IMR-90 (cell line): ENCODE measurements at regions not wholly inside any gene's neighbourhood (a gene's known extent, or its start where the extent isn't known, plus 50 kb on each side); places are given as distances from the start of the nearest gene placed in this dataset.

Experiments used
- ATAC-seq: fragments of 200-7000 bp; cut with Tn5 transposase; 2 replicates; pipeline ENCODE4 v1.9.1; 2020; ENCODE audit warnings: low read depth, mild to moderate bottlenecking, moderate library complexity
- BruUV-seq: library from RNA; stranded (reverse); fragments of 400-500 nt; replicated peaks from 2 replicates; lab custom pipeline; 2021; lab: Mats Ljungman, UMichigan
- CTCF ChIA-PET: fragments of 300-600 bp; formaldehyde crosslinking; extraction: SDS; loops from one replicate; lab custom pipeline; 2021; ENCODE audit warnings: antibody characterized with exemption; lab: Yijun Ruan, JAX
- POLR2A ChIA-PET: fragments of 300-600 bp; sonication (Branson Sonifier 250); formaldehyde crosslinking; loops from one replicate; lab custom pipeline; 2022; ENCODE audit warnings: antibody characterized with exemption; ENCODE audit not compliant: unreplicated experiment; lab: Charles Lee
- DNase-seq: peaks from one replicate; pipeline ENCODE4 v3.0.0; 2013
- H2AFZ ChIP-seq: replicated peaks from 2 replicates; pipeline ENCODE3; 2013; ENCODE audit warnings: low read length, mild to moderate bottlenecking; ENCODE audit not compliant: poor library complexity
- H2AK5ac ChIP-seq: 2 replicates; pipeline ENCODE4 v1.6.1; 2013; ENCODE audit warnings: low read depth, low read length, inconsistent platforms
- H2AK9ac ChIP-seq: replicated peaks from 2 replicates; pipeline ENCODE3; 2013; ENCODE audit warnings: mild to moderate bottlenecking, low read depth, low read length, moderate library complexity; ENCODE audit not compliant: poor library complexity
- H2BK120ac ChIP-seq: 2 replicates; pipeline ENCODE4 v1.6.1; 2013; ENCODE audit warnings: low read depth, low read length, inconsistent platforms
- H2BK15ac ChIP-seq: 3 replicates; pipeline ENCODE4 v1.6.1; 2013; ENCODE audit warnings: low read depth, low read length, inconsistent platforms
- H2BK20ac ChIP-seq: 2 replicates; pipeline ENCODE4 v1.6.1; 2013; ENCODE audit warnings: low read depth, mild to moderate bottlenecking, inconsistent platforms, low read length, moderate library complexity
- H2BK5ac ChIP-seq: 2 replicates; pipeline ENCODE4 v1.6.1; 2013; ENCODE audit warnings: mild to moderate bottlenecking, low read depth, low read length, inconsistent platforms; ENCODE audit not compliant: poor library complexity, severe bottlenecking
- H3K14ac ChIP-seq: replicated peaks from 2 replicates; pipeline ENCODE4 v1.6.1; 2013; ENCODE audit warnings: low read depth, low read length, inconsistent platforms
- H3K18ac ChIP-seq: 2 replicates; pipeline ENCODE4 v1.6.1; 2013; ENCODE audit warnings: low read depth, low read length, control low read depth
- H3K23ac ChIP-seq: 2 replicates; pipeline ENCODE4 v1.6.1; 2013; ENCODE audit warnings: low read depth, low read length, inconsistent platforms
- H3K27ac ChIP-seq: 2 replicates; pipeline ENCODE4 v1.5.1; 2013; ENCODE audit warnings: mild to moderate bottlenecking, control low read depth, low read length; ENCODE audit not compliant: insufficient read depth
- H3K27me3 ChIP-seq: 2 replicates; pipeline ENCODE4 v1.6.1; 2013; ENCODE audit warnings: low read length; ENCODE audit not compliant: control insufficient read depth, insufficient read depth
- H3K36me3 ChIP-seq: 2 replicates; pipeline ENCODE4 v1.6.1; 2013; ENCODE audit warnings: low read length, mixed read lengths; ENCODE audit not compliant: control insufficient read depth, insufficient read depth
- H3K4ac ChIP-seq: 2 replicates; pipeline ENCODE4 v1.6.1; 2013; ENCODE audit warnings: low read depth, low read length, inconsistent platforms
- H3K4me1 ChIP-seq: 2 replicates; pipeline ENCODE4 v1.6.1; 2013; ENCODE audit warnings: low read length, mixed read lengths; ENCODE audit not compliant: control insufficient read depth, insufficient read depth
- H3K4me2 ChIP-seq: 2 replicates; pipeline ENCODE4 v1.6.1; 2013; ENCODE audit warnings: low read depth, mild to moderate bottlenecking, control low read depth, low read length, moderate library complexity
- H3K4me3 ChIP-seq: 2 replicates; pipeline ENCODE4 v1.5.1; 2013; ENCODE audit warnings: low read depth, mild to moderate bottlenecking, control low read depth, low read length, moderate library complexity; ENCODE audit not compliant: insufficient read depth
- H3K56ac ChIP-seq: 2 replicates; pipeline ENCODE4 v1.6.1; 2013; ENCODE audit warnings: low read length, inconsistent platforms; ENCODE audit not compliant: insufficient read depth; ENCODE audit errors: extremely low read depth
- H3K79me1 ChIP-seq, 2 experiments: 2 replicates each; pipeline ENCODE4 v1.6.1; 2013; ENCODE audit warnings: low read length in 2 of 2, inconsistent platforms in 1 of 2, low read depth in 1 of 2
- H3K9ac ChIP-seq: 2 replicates; pipeline ENCODE4 v1.6.1; 2013; ENCODE audit warnings: low read depth, low read length, control low read depth
- H3K9me1 ChIP-seq: 2 replicates; pipeline ENCODE4 v1.6.1; 2013; ENCODE audit warnings: low read length, inconsistent platforms; ENCODE audit not compliant: insufficient read depth
- H3K9me3 ChIP-seq: 2 replicates; pipeline ENCODE4 v1.6.1; 2013; ENCODE audit warnings: low read length; ENCODE audit not compliant: control insufficient read depth, insufficient read depth
- H4K20me1 ChIP-seq: 2 replicates; pipeline ENCODE4 v1.6.1; 2013; ENCODE audit warnings: low read length, inconsistent platforms; ENCODE audit not compliant: insufficient read depth
- H4K5ac ChIP-seq: 2 replicates; pipeline ENCODE4 v1.6.1; 2013; ENCODE audit warnings: mild to moderate bottlenecking, low read depth, low read length, control low read depth
- H4K8ac ChIP-seq, 2 experiments: 2 replicates each; pipeline ENCODE4 v1.6.1; 2013; ENCODE audit warnings: low read depth in 2 of 2, low read length in 2 of 2, control low read depth in 1 of 2, inconsistent platforms in 1 of 2
- H4K91ac ChIP-seq: 2 replicates; pipeline ENCODE4 v1.6.1; 2013; ENCODE audit warnings: low read depth, low read length, inconsistent platforms; ENCODE audit not compliant: insufficient read depth
- CEBPB ChIP-seq: IDR thresholded peaks from 2 replicates; pipeline ENCODE4 v1.6.1; 2012; ENCODE audit warnings: low read depth, low read length, improper control_type of control experiment
- CHD1 ChIP-seq: IDR thresholded peaks from 2 replicates; pipeline ENCODE4 v1.6.1; 2012; ENCODE audit warnings: low read depth, low read length, improper control_type of control experiment
- ELK1 ChIP-seq: fragments of 150-350 bp; IDR thresholded peaks from 2 replicates; pipeline ENCODE4 v1.6.1; 2016; ENCODE audit warnings: low read depth, mild to moderate bottlenecking, low read length, moderate library complexity, borderline replicate concordance
- FOS ChIP-seq: fragments of 150-350 bp; IDR thresholded peaks from 2 replicates; pipeline ENCODE4 v1.6.1; 2016; ENCODE audit warnings: low read depth, low read length
- MAFK ChIP-seq: IDR thresholded peaks from 2 replicates; pipeline ENCODE4 v1.6.1; 2012; ENCODE audit warnings: low read depth, low read length, improper control_type of control experiment
- MAZ ChIP-seq: IDR thresholded peaks from 2 replicates; pipeline ENCODE4 v1.6.1; 2012; ENCODE audit warnings: low read depth, mild to moderate bottlenecking, low read length, improper control_type of control experiment, moderate library complexity, borderline replicate concordance
- MXI1 ChIP-seq: IDR thresholded peaks from 2 replicates; pipeline ENCODE4 v1.6.1; 2012; ENCODE audit warnings: low read depth, mild to moderate bottlenecking, low read length, moderate library complexity, borderline replicate concordance
- NFE2L2 ChIP-seq: fragments of 150-350 bp; IDR thresholded peaks from 2 replicates; pipeline ENCODE4 v1.6.1; 2016; ENCODE audit warnings: low read depth, mild to moderate bottlenecking, low read length
- POLR2A ChIP-seq: IDR thresholded peaks from 2 replicates; pipeline ENCODE4 v1.6.1; 2012; ENCODE audit warnings: mild to moderate bottlenecking, low read depth, low read length
- RAD21 ChIP-seq: IDR thresholded peaks from 2 replicates; pipeline ENCODE4 v1.6.1; 2012; ENCODE audit warnings: low read length, improper control_type of control experiment
- RCOR1 ChIP-seq: IDR thresholded peaks from 2 replicates; pipeline ENCODE4 v1.6.1; 2012; ENCODE audit warnings: mild to moderate bottlenecking, low read length, improper control_type of control experiment; ENCODE audit not compliant: insufficient replicate concordance
- RFX5 ChIP-seq: IDR thresholded peaks from 2 replicates; pipeline ENCODE4 v1.8.0; 2012; ENCODE audit warnings: low read depth, mild to moderate bottlenecking, low read length, moderate library complexity
- SMC3 ChIP-seq: fragments of 150-350 bp; IDR thresholded peaks from 2 replicates; pipeline ENCODE4 v1.6.1; 2016; ENCODE audit warnings: low read depth, mild to moderate bottlenecking, antibody characterized with exemption, low read length, moderate library complexity
- USF2 ChIP-seq: fragments of 150-350 bp; IDR thresholded peaks from 2 replicates; pipeline ENCODE4 v1.6.1; 2017; ENCODE audit warnings: mild to moderate bottlenecking, antibody characterized with exemption, low read length, low read depth
- WGBS, 2 experiments: methylation state at CpG; one replicate each; pipeline versions ENCODE4 v1.1.5 to v1.1.7; 2013; ENCODE audit warnings: missing lambda C conversion rate in 2 of 2; ENCODE audit not compliant: insufficient read length in 1 of 2; ENCODE audit errors: extremely low coverage in 2 of 2; 5-methylcytosine and 5-hydroxymethylcytosine counted together
- dilution Hi-C: fragments of 300-500 bp; cut with HindIII; formaldehyde crosslinking; loops from one replicate; pipeline ENCODE4 v1.14.3; 2018; ENCODE audit warnings: low sequenced_read_pairs; ENCODE audit not compliant: unreplicated experiment
- in situ Hi-C: fragments of 300-500 bp; cut with MboI; formaldehyde crosslinking; loops from 3 replicates; pipeline ENCODE4 v1.14.3; 2019; ENCODE audit warnings: low sequenced_read_pairs, inconsistent platforms, mixed read lengths
- intact Hi-C: fragments of 100-400 bp; cut with micrococcal nuclease; formaldehyde crosslinking; loops from 2 replicates; pipeline ENCODE4 v1.10.0; 2022

GRCh38 chr2:238691596-238692491, 156.0 kb upstream of the TWIST2 start:
- H3K4me2 ChIP-seq = no peak overlapping the region
- H3K4me3 ChIP-seq = no peak overlapping the region
- H3K18ac ChIP-seq = no peak overlapping the region
- H2AFZ ChIP-seq = no peak overlapping the region
- H4K8ac ChIP-seq = no peak overlapping the region
- intact Hi-C loops = no loop called here
- no TSS peak for BruUV-seq
- H3K56ac ChIP-seq = no peak overlapping the region
- H3K27me3 ChIP-seq = no peaks in the 10 kb centered on the region
- 100% methylated on average over 2 of the region's 16 CpGs; no CpG with 5 or more reads in 1 of the 2 experiments for WGBS, 2 experiments
- H3K79me1 ChIP-seq = no peaks in the 10 kb centered on the region
- no peak overlapping the region for H2BK20ac ChIP-seq
- H3K4me1 ChIP-seq = peaks cover 1% of the 10 kb centered on the region; the same call in 1 of the 2 replicates
- H2BK5ac ChIP-seq = no peak overlapping the region
- TF ChIP-seq MAFK (no peak), SMC3 (no peak), FOS (no peak), MXI1 (no peak), NFE2L2 (no peak), POLR2A (no peak), CHD1 (no peak), MAZ (no peak), USF2 (no peak), RFX5 (no peak), RCOR1 (no peak), RAD21 (no peak), ELK1 (no peak), CEBPB (no peak)
- CTCF ChIA-PET = interaction anchor here (1.1 kb wide), 1 partner anchor 10 kb away, joined by 3 read pairs; no protein-coding TSS in a partner anchor
- H4K5ac ChIP-seq = no peak overlapping the region
- H3K36me3 ChIP-seq = no peaks in the 10 kb centered on the region
- no peak overlapping the region for H3K4ac ChIP-seq
- H2AK9ac ChIP-seq = no peak overlapping the region
- no peak overlapping the region for H3K27ac ChIP-seq
- H3K9ac ChIP-seq = no peak overlapping the region
- H2AK5ac ChIP-seq = no peak overlapping the region
- POLR2A ChIA-PET = no interaction called here
- 0 out of 2 replicates have a peak, but pooled peaks cover 4% of the 10 kb centered on the region for H3K9me1 ChIP-seq
- in situ Hi-C loops = no loop called here
- no peaks in the 10 kb centered on the region for H4K20me1 ChIP-seq
- no peak overlapping the region for H3K14ac ChIP-seq
- H4K91ac ChIP-seq = no peak overlapping the region
- H2BK120ac ChIP-seq = no peak overlapping the region
- ATAC-seq (no peak), DNase-seq (no peak)
- no peak overlapping the region for H3K23ac ChIP-seq
- dilution Hi-C loops = no loop called here
- no peaks in the 10 kb centered on the region for H3K9me3 ChIP-seq
- no peak overlapping the region for H2BK15ac ChIP-seq
